GM12878 (cell line): ENCODE measurements at regions not wholly inside any gene's neighbourhood (a gene's known extent, or its start where the extent isn't known, plus 50 kb on each side); places are given as distances from the start of the nearest gene placed in this dataset.

Source experiments
- ATAC-seq: fragments of 200-7000 bp; cut with Tn5 transposase; 3 replicates; pipeline ENCODE4 v1.9.1; 2020; ENCODE audit warnings: mild to moderate bottlenecking, moderate library complexity
- BruUV-seq: library from RNA; stranded (reverse); fragments of 400-500 nt; replicated peaks from 2 replicates; lab custom pipeline; 2021; lab: Mats Ljungman, UMichigan
- CTCF ChIA-PET: fragments of 300-600 bp; sonication (Branson Sonifier 250); formaldehyde crosslinking; extraction: SDS; loops from one replicate; lab custom pipeline; 2021; ENCODE audit warnings: inconsistent platforms; lab: Yijun Ruan, JAX
- POLR2A ChIA-PET: fragments of 350-600 bp; formaldehyde crosslinking; extraction: SDS; loops from one replicate; lab custom pipeline; 2021; ENCODE audit warnings: inconsistent platforms; lab: Charles Lee
- RAD21 ChIA-PET: fragments of 300-600 bp; sonication (Branson Sonifier 250); formaldehyde crosslinking; loops from one replicate; lab custom pipeline; 2023; ENCODE audit warnings: antibody characterized with exemption; ENCODE audit not compliant: unreplicated experiment; lab: Charles Lee
- SMC1A ChIA-PET: fragments of 300-600 bp; sonication (Branson Sonifier 250); formaldehyde crosslinking; loops from one replicate; lab custom pipeline; 2023; ENCODE audit not compliant: unreplicated experiment, uncharacterized antibody; lab: Charles Lee
- DNase-seq: peaks from one replicate; pipeline ENCODE4 v3.0.0-alpha.2; 2011; ENCODE audit warnings: low read depth, low spot score
- FAIRE-seq: peaks from 3 replicates; lab custom pipeline; 2011; peaks lifted over from hg19 to GRCh38; lab: Jason Lieb, UNC
- H2AFZ ChIP-seq: 2 replicates; pipeline ENCODE4 v1.6.0; 2011; ENCODE audit warnings: low read depth, low read length, control low read depth; ENCODE audit not compliant: control insufficient read depth
- H3K27ac ChIP-seq: 2 replicates; pipeline ENCODE4 v1.5.1; 2011; ENCODE audit warnings: control low read depth; ENCODE audit not compliant: control insufficient read depth, insufficient read depth
- H3K27me3 ChIP-seq, 2 experiments: replicated peaks in 1 of 2; 2 replicates each; pipeline versions ENCODE4 v1.6.0 to v1.6.1; 2011; ENCODE audit warnings: low read length in 1 of 2; ENCODE audit not compliant: control insufficient read depth in 2 of 2, insufficient read depth in 2 of 2
- H3K36me3 ChIP-seq, 2 experiments: 2 replicates each; pipeline ENCODE4 v1.5.1; 2011; ENCODE audit warnings: low read length in 1 of 2; ENCODE audit not compliant: control insufficient read depth in 2 of 2, insufficient read depth in 2 of 2
- H3K4me1 ChIP-seq: 2 replicates; pipeline ENCODE4 v1.6.1; 2011; ENCODE audit warnings: mild to moderate bottlenecking, low read length, moderate library complexity, mixed read lengths; ENCODE audit not compliant: control insufficient read depth, insufficient read depth
- H3K4me2 ChIP-seq: 2 replicates; pipeline ENCODE4 v1.6.0; 2011; ENCODE audit warnings: control low read depth; ENCODE audit not compliant: control insufficient read depth, insufficient read depth
- H3K4me3 ChIP-seq: fragments of 200-600 bp; sonication (generic); 2 replicates; pipeline ENCODE4 v1.5.1; 2016
- H3K79me2 ChIP-seq: 2 replicates; pipeline ENCODE4 v1.6.0; 2011; ENCODE audit warnings: low read length; ENCODE audit not compliant: control insufficient read depth, insufficient read depth
- H3K9ac ChIP-seq: 2 replicates; pipeline ENCODE4 v1.8.0; 2011; ENCODE audit warnings: low read length, control low read depth, mixed read lengths; ENCODE audit not compliant: control insufficient read depth, insufficient read depth
- H3K9me3 ChIP-seq: replicated peaks from 3 replicates; pipeline ENCODE4 v1.5.1; 2011; ENCODE audit warnings: mild to moderate bottlenecking, low read length; ENCODE audit not compliant: control insufficient read depth, insufficient read depth
- H4K20me1 ChIP-seq: 2 replicates; pipeline ENCODE4 v1.6.0; 2011; ENCODE audit not compliant: control insufficient read depth, insufficient read depth
- BHLHE40 ChIP-seq, 2 experiments: fragments of 450-650 bp in 1 of 2; IDR thresholded peaks; 2 replicates each; pipeline ENCODE4 v1.6.1; 2011 to 2017; ENCODE audit warnings: low read depth in 2 of 2, borderline replicate concordance in 1 of 2, improper control_type of control experiment in 1 of 2, low read length in 1 of 2, mild to moderate bottlenecking in 1 of 2
- FOXM1 ChIP-seq: IDR thresholded peaks from 2 replicates; pipeline ENCODE4 v1.6.1; 2012; ENCODE audit warnings: low read depth, mild to moderate bottlenecking, inconsistent platforms, low read length, moderate library complexity
- MEF2A ChIP-seq: IDR thresholded peaks from 2 replicates; pipeline ENCODE4 v1.6.1; 2011; ENCODE audit warnings: low read depth, mild to moderate bottlenecking, low read length, moderate library complexity; ENCODE audit not compliant: insufficient read depth
- MEF2B ChIP-seq: fragments of 450-650 bp; IDR thresholded peaks from 2 replicates; pipeline ENCODE4 v1.6.1; 2018; ENCODE audit warnings: mild to moderate bottlenecking, moderate library complexity; ENCODE audit not compliant: partially characterized antibody, poor library complexity, severe bottlenecking
- PAX8 ChIP-seq: fragments of 450-650 bp; IDR thresholded peaks from 2 replicates; pipeline ENCODE4 v1.6.1; 2017; ENCODE audit warnings: mild to moderate bottlenecking, moderate library complexity
- PBX3 ChIP-seq: IDR thresholded peaks from 2 replicates; pipeline ENCODE4 v1.6.1; 2011; ENCODE audit warnings: mild to moderate bottlenecking, low read depth, low read length, moderate library complexity; ENCODE audit not compliant: insufficient replicate concordance
- PML ChIP-seq: IDR thresholded peaks from 2 replicates; pipeline ENCODE4 v1.6.1; 2012; ENCODE audit warnings: low read length, inconsistent platforms
- RELB ChIP-seq: fragments of 450-650 bp; IDR thresholded peaks from 2 replicates; pipeline ENCODE4 v1.6.1; 2017; ENCODE audit warnings: low read depth, mild to moderate bottlenecking, moderate library complexity
- STAT3 ChIP-seq: IDR thresholded peaks from 2 replicates; pipeline ENCODE4 v1.6.1; 2011; ENCODE audit warnings: low read depth, low read length, improper control_type of control experiment
- YBX1 ChIP-seq: fragments of 450-650 bp; IDR thresholded peaks from 2 replicates; pipeline ENCODE4 v1.6.1; 2016; ENCODE audit warnings: antibody characterized with exemption
- WGBS: methylation state at CpG from one replicate; pipeline ENCODE4 v1.1.6; 2016; ENCODE audit warnings: low lambda C conversion rate; ENCODE audit not compliant: insufficient replicate concordance, insufficient coverage; ENCODE audit errors: missing lambda C conversion rate; 5-methylcytosine and 5-hydroxymethylcytosine counted together
- in situ Hi-C: fragments of 300-500 bp; cut with MboI; formaldehyde crosslinking; loops from 9 replicates; pipeline ENCODE4 v1.14.3; 2018; ENCODE audit warnings: mixed read lengths
- intact Hi-C: fragments of 100-400 bp; cut with micrococcal nuclease; formaldehyde crosslinking; loops from one replicate; pipeline ENCODE4 v1.14.2; 2022; ENCODE audit not compliant: unreplicated experiment
- TF ChIP-seq, protein P1 (sequence below): fragments of 450-650 bp; IDR thresholded peaks from 2 replicates; pipeline ENCODE4 v1.6.1; 2017; ENCODE audit warnings: mild to moderate bottlenecking, moderate library complexity

DNA sequence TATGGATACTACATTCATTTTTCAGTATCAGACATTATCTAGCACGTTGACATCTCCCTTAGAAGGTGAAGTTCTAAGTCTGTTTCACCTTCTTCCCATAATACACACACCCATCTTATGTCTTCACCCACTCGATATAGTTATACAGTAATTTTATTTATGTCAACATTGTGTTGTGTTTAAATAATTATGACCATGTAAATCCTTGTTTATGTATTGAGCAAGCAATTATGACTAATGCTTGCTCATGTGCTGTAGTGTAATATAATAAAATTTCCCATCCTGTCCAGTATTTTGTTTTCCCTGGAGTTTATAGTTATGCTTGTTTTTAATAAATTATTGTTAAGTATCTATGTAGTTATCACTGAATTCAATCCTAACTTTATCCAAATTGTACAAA lies 163.2 kb downstream of the MTX2 start:
- ChIA-PET CTCF (no interaction called here), POLR2A (no interaction called here), SMC1A (interaction anchor here (1.1 to 1.6 kb wide), 2 partner anchors 13 to 122 kb away, joined by 3 to 4 read pairs; no protein-coding TSS in a partner anchor), RAD21 (no interaction called here)
- Histone ChIP-seq H3K9me3 (no peaks in the 10 kb centered on the region; the same call in 2 of the 3 replicates), H3K4me3 (no peak overlapping the region), H3K4me1 (no peaks in the 10 kb centered on the region), H3K27ac (no peak overlapping the region), H4K20me1 (no peaks in the 10 kb centered on the region), H2AFZ (no peak overlapping the region), H3K79me2 (no peaks in the 10 kb centered on the region), H3K9ac (no peak overlapping the region), H3K36me3 (no peaks in the 10 kb centered on the region), H3K4me2 (no peak overlapping the region), H3K27me3 (no peaks in the 10 kb centered on the region)
- 41% methylated on average over 2 of the region's 2 CpGs for WGBS
- no peak for FAIRE-seq
- TF ChIP-seq MEF2B: no peak
- no peak for TF ChIP-seq PML
- no peak for TF ChIP-seq PBX3
- TF ChIP-seq PAX8: no peak
- TF ChIP-seq STAT3: no peak
- no peak for TF ChIP-seq YBX1
- no peak for TF ChIP-seq RELB
- TF ChIP-seq, protein P1, sequence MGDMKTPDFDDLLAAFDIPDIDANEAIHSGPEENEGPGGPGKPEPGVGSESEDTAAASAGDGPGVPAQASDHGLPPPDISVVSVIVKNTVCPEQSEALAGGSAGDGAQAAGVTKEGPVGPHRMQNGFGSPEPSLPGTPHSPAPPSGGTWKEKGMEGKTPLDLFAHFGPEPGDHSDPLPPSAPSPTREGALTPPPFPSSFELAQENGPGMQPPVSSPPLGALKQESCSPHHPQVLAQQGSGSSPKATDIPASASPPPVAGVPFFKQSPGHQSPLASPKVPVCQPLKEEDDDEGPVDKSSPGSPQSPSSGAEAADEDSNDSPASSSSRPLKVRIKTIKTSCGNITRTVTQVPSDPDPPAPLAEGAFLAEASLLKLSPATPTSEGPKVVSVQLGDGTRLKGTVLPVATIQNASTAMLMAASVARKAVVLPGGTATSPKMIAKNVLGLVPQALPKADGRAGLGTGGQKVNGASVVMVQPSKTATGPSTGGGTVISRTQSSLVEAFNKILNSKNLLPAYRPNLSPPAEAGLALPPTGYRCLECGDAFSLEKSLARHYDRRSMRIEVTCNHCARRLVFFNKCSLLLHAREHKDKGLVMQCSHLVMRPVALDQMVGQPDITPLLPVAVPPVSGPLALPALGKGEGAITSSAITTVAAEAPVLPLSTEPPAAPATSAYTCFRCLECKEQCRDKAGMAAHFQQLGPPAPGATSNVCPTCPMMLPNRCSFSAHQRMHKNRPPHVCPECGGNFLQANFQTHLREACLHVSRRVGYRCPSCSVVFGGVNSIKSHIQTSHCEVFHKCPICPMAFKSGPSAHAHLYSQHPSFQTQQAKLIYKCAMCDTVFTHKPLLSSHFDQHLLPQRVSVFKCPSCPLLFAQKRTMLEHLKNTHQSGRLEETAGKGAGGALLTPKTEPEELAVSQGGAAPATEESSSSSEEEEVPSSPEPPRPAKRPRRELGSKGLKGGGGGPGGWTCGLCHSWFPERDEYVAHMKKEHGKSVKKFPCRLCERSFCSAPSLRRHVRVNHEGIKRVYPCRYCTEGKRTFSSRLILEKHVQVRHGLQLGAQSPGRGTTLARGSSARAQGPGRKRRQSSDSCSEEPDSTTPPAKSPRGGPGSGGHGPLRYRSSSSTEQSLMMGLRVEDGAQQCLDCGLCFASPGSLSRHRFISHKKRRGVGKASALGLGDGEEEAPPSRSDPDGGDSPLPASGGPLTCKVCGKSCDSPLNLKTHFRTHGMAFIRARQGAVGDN: no peak
- TF ChIP-seq BHLHE40 (IDR thresholded peaks at IDR 0.05; ENCODE audit: borderline replicate concordance in 1 of 2, low read depth in 2 of 2, low read length in 1 of 2): no peak
- no peak for TF ChIP-seq FOXM1
- TF ChIP-seq MEF2A: no peak
- BruUV-seq: no TSS peak
- intact Hi-C loops: no loop called here
- no peak for DNase-seq
- no peak for ATAC-seq
- in situ Hi-C loops: no loop called here
